ENCODE measurements at regions not wholly inside any gene's neighbourhood (a gene's known extent, or its start where the extent isn't known, plus 50 kb on each side); places are given as distances from the start of the nearest gene placed in this dataset.
A peak's percentile ranks its signal among the peaks of the same experiment; 100 is the strongest.
"Not testable (repeated sequence)": the region's sequence is repeated elsewhere in the genome, so short reads cannot be mapped to it uniquely, and the experiment has no call there.

- no peak for DNase-seq
Observed at GRCh38 chr9:21708856-21709255, 93.6 kb upstream of the MTAP start.

DNA sequence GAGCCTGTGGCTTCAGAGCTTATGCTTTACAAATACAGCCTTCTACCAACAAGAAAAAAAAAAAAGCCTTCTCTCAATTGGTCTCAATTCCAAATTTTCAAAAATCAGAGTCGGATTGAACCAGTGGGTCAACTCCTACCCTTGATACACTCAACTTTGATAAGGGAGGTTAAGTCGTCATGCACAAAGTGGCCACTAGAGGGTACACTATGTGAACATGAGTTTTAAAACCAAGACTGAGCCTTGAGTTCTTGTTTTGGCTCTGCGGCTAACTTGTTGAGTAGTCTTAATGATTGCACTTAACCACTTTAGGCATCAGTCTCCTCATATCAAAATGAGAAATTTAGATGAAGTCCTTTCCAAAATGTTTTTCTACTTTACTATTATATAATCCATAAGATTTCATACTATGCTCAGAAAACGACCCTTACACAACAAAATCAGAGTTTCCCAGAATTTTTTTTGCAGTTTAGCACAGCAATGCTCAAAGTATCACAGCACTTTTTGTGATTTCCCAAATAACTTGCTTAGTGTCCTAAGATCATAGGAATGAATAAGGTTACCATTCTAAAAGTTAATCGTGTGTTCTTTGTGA, 92.9 kb upstream of the MTAP start:
- peak in 1 of 2 experiments; percentile 0 for DNase-seq

DNA sequence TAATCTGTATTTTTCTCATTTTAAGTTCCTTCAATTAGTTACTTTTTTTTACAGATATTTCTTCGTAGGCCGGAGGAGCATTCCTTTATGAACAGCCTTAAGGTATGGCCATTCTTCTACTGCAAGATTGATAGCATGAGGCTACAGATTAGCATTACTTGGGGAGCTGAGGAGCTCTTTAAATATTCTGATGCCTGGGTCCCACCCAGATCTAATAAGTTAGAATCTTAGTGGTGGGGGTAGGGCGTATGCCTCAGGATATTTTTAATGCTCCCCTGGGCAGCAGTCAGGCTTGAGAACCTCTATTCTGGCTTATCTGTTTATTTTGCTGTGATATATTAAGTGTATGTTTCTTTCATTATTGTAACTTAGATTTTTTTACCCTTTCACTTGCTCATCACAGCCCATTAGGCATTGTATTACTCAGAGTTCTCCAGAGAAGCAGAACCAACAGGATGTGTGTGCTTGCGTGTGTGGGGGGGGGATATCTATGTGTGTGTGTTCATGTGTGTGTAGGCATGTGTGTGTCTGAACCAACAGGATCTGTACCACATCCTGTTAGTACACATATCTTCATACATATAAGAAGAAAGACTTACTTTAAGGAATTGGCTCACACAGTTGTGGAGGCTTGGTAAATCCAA, 91.8 kb upstream of the MTAP start:
- DNase-seq = no peak

DNA sequence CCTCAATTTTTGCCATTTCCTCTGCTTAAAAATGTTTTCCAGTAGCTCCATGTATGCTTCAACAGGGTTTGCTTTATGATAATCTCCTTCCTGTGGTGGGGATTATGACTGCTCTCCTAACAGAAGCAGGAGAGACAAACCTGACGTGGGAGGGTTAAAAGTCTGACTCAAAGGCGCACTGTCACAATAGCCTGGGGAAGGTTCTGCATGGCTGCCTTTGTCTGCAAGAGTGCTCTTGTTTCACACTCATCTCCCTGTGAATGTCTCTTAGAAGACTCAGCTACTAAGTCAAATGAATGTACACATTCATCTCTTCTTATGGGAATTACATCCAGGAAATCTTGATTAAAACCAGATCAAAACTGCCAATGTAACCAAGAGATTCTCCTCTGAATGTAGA, 90.9 kb upstream of the MTAP start:
- no peak for DNase-seq

DNA sequence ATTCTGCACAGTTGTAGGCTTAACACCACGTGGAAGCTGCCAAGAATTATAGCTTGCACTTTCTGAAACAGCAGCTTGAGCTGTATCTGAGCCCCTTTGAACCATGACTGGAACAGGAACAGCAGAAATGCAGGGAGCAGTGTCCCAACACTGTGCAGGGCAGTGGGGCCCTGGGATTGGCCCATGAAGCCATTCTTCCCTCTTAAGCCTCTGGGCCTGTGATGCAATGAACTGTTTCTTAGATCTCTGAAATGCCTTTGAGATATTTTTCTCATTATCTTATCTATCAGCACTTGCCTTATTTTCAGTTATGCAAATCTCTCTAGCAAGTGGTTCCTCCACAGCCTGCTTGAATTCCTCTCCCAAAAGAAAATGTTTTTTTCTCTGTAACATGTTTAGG, 87.0 kb upstream of the MTAP start:
- no peak for DNase-seq

GRCh38 chr9:21720758-21721157, 81.7 kb upstream of the MTAP start:
- no peak for DNase-seq

DNA sequence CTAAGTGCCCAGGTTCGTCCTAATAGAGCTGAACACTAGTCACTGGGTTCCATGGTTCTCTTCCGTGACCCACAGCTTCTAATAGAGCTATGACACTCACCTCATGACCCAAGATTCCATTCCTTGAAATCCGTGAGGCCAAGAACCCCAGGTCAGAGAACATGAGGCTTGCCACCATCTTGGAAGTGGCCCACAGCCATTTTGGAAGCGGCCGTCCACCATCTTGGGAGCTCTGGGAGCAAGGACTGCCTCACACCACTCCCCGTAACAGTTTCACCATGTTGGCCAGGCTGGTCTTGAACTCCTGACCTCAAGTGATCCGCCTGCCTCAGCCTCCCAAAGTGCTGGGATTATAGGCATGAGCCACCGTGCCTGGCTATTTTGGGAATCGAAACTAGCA, 75.0 kb upstream of the MTAP start:
- not testable (repeated sequence) for DNase-seq

GRCh38 chr9:21728781-21729180, 73.7 kb upstream of the MTAP start:
- DNase-seq = no peak

- no peak for DNase-seq
Observed at GRCh38 chr9:21729648-21730047, 72.8 kb upstream of the MTAP start.

DNA sequence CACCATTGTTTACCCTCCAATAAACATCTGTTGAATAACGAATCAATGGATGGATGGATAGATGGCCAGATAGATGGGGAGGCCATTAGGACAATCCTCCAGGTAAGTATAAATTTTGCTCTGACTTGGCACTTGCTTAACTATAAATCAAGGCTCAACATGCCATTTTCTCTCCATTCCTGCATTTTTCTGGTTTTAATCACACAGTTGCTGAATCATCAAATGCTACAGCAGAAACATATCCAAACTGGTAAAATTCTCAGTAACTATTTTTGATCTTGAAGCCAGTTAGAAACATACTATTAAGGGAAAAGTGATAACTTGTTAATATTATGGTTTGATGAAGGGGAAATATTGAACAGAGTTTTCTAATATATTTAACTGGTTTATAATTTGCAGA, 71.5 kb upstream of the MTAP start:
- DNase-seq = no peak

DNA sequence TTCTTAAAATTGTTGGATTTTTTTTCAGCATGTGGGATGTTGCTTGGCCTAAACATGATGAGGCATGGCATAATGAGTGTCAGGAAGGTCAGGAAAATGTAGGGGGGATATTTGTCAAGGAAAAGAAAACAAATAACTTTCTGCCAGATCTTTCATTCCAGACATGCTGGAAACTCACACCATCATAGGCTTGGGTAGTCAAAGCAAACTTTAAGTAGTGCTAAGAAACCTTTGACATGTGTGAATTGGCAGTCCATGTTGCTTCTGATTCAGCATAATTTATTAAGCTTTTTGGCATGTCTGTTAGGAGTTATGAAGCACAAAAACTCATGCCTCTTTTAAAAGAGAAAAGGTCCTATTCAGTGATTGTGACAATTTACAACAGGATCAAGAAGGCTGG, 61.3 kb upstream of the MTAP start:
- DNase-seq = no peak

DNA sequence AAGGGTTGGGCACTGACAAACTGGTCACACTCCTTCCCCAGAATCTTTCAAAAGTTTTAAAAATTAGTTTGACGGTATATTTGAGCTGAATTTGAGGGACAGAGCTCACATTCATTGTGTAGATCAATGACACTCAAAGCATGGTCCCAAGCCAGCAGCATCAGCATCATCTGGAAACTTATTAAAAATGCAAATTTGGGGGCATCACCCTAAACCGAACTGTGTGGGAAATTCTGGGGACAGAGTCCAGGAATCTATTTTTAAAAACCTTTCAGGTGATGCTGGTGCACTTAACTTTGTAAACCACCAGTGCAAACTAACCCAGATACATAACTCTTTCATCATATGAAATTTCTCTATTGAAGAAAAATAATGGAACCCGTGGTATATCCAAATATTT, 58.1 kb upstream of the MTAP start:
- no peak for DNase-seq

DNA sequence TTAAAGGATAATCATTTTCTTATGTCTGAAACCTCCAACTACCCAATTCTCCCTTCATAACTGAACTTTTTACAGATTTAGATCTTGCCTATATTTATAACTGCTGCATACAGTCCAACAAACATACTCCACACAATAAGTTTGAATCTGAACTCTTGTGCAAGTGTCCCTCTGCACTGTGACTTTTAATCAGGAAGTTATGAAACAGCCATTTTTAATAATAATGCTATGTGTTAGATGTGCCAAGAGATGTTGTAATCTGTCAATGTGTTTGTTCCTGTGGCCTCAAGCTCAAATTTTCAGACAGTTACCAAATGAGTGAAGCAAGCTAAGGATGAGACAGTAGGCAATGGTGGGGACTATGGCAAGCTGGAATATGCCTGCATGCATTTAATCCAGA, 57.6 kb upstream of the MTAP start:
- no peak for DNase-seq

DNA sequence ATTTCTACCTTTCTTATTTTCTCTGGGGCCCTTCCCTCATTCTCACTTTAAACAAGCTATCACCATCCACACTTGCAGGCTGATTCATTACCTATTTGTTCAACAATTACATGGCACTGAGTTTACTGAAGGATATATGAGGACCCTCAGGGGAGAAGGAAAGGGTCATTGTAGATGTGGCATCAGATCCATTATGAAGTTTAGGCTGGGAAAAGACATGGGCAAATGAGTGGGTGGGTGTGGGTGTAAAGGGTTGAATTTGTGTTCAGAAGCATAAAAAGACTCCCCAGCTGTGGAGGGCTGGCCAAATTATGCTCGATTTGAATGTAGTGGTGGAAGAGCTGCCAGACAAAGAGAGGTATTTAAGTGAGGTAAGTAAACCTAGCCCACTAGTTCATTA, 55.9 kb upstream of the MTAP start:
- no peak for DNase-seq

DNA sequence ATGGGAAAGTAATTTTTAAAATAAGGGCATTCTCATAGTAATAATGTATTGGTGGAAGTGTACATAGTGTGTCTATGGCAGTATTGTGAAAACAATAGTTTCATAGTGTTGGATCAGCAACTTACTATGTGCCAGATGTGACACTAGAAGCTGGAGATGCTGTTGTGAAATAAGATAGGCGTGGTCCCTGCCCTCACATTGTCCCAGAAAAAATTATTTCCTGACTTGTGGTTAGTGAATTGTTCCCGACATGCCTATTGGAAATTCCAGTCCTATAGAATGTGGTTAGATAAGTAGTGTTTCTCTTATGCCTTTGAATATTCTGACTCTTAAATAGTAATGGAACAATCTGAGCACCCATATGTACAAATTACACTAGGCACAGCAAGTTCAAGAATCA, 55.3 kb upstream of the MTAP start:
- no peak for DNase-seq

- DNase-seq = no peak
Observed at GRCh38 chr9:21750021-21750735, 52.3 kb upstream of the MTAP start.

DNA sequence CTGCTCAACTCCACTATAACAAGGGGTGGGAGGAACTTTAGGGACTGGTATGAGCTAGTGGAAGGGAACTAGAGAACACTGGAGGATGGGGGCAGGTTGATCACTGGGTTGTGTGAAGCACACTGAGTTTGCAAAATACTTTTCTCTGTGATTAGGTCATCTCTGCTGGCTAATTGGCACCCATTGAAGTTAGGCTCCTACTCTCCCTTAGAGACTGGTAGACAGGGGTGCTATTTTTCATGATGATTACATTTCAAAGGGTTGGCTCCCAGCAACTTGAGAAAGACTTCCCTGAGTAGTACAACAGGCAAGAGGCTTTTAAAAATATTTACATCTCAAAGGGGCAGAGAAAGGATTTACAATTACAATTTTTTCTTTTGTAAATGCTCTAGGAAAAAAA, 50.4 kb upstream of the MTAP start:
- no peak for DNase-seq

All from SW 1271 (cell line).